Activated CD4-positive, alpha-beta memory T cell treated with anti-CD3 and anti-CD28 coated beads, Interleukin-2, amount 10 ng/mL, durations not matched to agents 7 days and 5 days (primary cell): ENCODE measurements at regions not wholly inside any gene's neighbourhood (a gene's known extent, or its start where the extent isn't known, plus 50 kb on each side); places are given as distances from the start of the nearest gene placed in this dataset.
"Not testable (repeated sequence)": the region's sequence is repeated elsewhere in the genome, so short reads cannot be mapped to it uniquely, and the experiment has no call there.

Source experiments
- CTCF ChIA-PET: fragments of 350-600 bp; sonication (Branson Sonifier 250); formaldehyde crosslinking; loops from one replicate; lab custom pipeline; 2021; ENCODE audit warnings: antibody characterized with exemption, inconsistent platforms; lab: Charles Lee
- POLR2A ChIA-PET: fragments of 350-600 bp; sonication (Branson Sonifier 250); formaldehyde crosslinking; loops from one replicate; lab custom pipeline; 2021; ENCODE audit warnings: antibody characterized with exemption; lab: Charles Lee
- DNase-seq: peaks from one replicate; pipeline ENCODE4 v3.0.0-alpha.2; 2020
- H3K27ac Mint-ChIP-seq: one replicate; pipeline ENCODE4 v1.8.0; 2021; ENCODE audit warnings: mild to moderate bottlenecking, mixed read lengths
- H3K27me3 Mint-ChIP-seq: one replicate; pipeline ENCODE4 v1.8.0; 2021; ENCODE audit warnings: mixed read lengths
- H3K36me3 Mint-ChIP-seq: one replicate; pipeline ENCODE4 v1.8.0; 2021; ENCODE audit warnings: low read depth, mixed read lengths
- H3K4me1 Mint-ChIP-seq: one replicate; pipeline ENCODE4 v1.8.0; 2021; ENCODE audit warnings: mixed read lengths
- H3K4me3 Mint-ChIP-seq: one replicate; pipeline ENCODE4 v1.8.0; 2021; ENCODE audit warnings: mild to moderate bottlenecking, mixed read lengths
- H3K9me3 Mint-ChIP-seq: one replicate; pipeline ENCODE4 v1.8.0; 2021; ENCODE audit warnings: mixed read lengths

GRCh38 chr2:44067012-44067790, 71.4 kb upstream of the LRPPRC start:
- CTCF ChIA-PET, DNase-seq, H3K4me1 Mint-ChIP-seq, H3K9me3 Mint-ChIP-seq, H3K4me3 Mint-ChIP-seq, H3K27ac Mint-ChIP-seq, POLR2A ChIA-PET, H3K36me3 Mint-ChIP-seq, H3K27me3 Mint-ChIP-seq: not testable (repeated sequence)

- H3K27ac Mint-ChIP-seq, POLR2A ChIA-PET, DNase-seq, H3K4me3 Mint-ChIP-seq, H3K9me3 Mint-ChIP-seq, H3K4me1 Mint-ChIP-seq, H3K27me3 Mint-ChIP-seq, CTCF ChIA-PET, H3K36me3 Mint-ChIP-seq: not testable (repeated sequence)
Measured at GRCh38 chr2:44067791-44068181, 72.0 kb upstream of the LRPPRC start.

GRCh38 chr2:44071454-44072046, 75.8 kb upstream of the LRPPRC start:
- POLR2A ChIA-PET, result interaction anchor here (0.8 kb wide), 1 partner anchor 70 kb away, joined by 4 read pairs; no protein-coding TSS in a partner anchor
- Mint-ChIP-seq H3K27me3 (peaks cover 3% of the 10 kb centered on the region), H3K4me1 (no peaks in the 10 kb centered on the region), H3K9me3 (no peaks in the 10 kb centered on the region), H3K36me3 (no peaks in the 10 kb centered on the region), H3K4me3 (no peak overlapping the region), H3K27ac (no peak overlapping the region)
- DNase-seq, result no peak
- CTCF ChIA-PET, result interaction anchor here (1.0 to 1.2 kb wide), 2 partner anchors 15 to 28 kb away, joined by 3 read pairs; no protein-coding TSS in a partner anchor

GRCh38 chr2:44073667-44074066, 77.9 kb upstream of the LRPPRC start:
- CTCF ChIA-PET, result interaction anchor here (0.7 kb wide), 1 partner anchor 29 kb away, joined by 4 read pairs; no protein-coding TSS in a partner anchor
- H3K4me1 Mint-ChIP-seq, H3K36me3 Mint-ChIP-seq, H3K9me3 Mint-ChIP-seq, H3K27ac Mint-ChIP-seq, H3K27me3 Mint-ChIP-seq, POLR2A ChIA-PET, H3K4me3 Mint-ChIP-seq, DNase-seq: not testable (repeated sequence)

GRCh38 chr2:44074795-44075194, 79.0 kb upstream of the LRPPRC start:
- POLR2A ChIA-PET, H3K4me1 Mint-ChIP-seq, DNase-seq, H3K36me3 Mint-ChIP-seq, H3K4me3 Mint-ChIP-seq, H3K27me3 Mint-ChIP-seq, H3K9me3 Mint-ChIP-seq, CTCF ChIA-PET, H3K27ac Mint-ChIP-seq: not testable (repeated sequence)

- no peaks in the 10 kb centered on the region for H3K36me3 Mint-ChIP-seq
- no peaks in the 10 kb centered on the region for H3K27me3 Mint-ChIP-seq
- H3K27ac Mint-ChIP-seq, result no peak overlapping the region
- DNase-seq, result no peak
- CTCF ChIA-PET, result no interaction called here
- no peak overlapping the region for H3K4me3 Mint-ChIP-seq
- H3K4me1 Mint-ChIP-seq, result no peaks in the 10 kb centered on the region
- POLR2A ChIA-PET, result no interaction called here
- no peaks in the 10 kb centered on the region for H3K9me3 Mint-ChIP-seq
Measured at GRCh38 chr2:44075541-44075940, 79.8 kb upstream of the LRPPRC start.

- H3K27ac Mint-ChIP-seq, result no peak overlapping the region
- H3K36me3 Mint-ChIP-seq, result no peaks in the 10 kb centered on the region
- no peaks in the 10 kb centered on the region for H3K9me3 Mint-ChIP-seq
- CTCF ChIA-PET, result interaction anchor here (0.6 to 1.8 kb wide), 2 partner anchors 14 to 34 kb away, joined by 3 to 8 read pairs; no protein-coding TSS in a partner anchor
- no peaks in the 10 kb centered on the region for H3K27me3 Mint-ChIP-seq
- DNase-seq, result no peak
- peaks cover 9% of the 10 kb centered on the region for H3K4me1 Mint-ChIP-seq
- no peak overlapping the region for H3K4me3 Mint-ChIP-seq
- POLR2A ChIA-PET, result no interaction called here
Measured at GRCh38 chr2:44077942-44078511, 82.2 kb upstream of the LRPPRC start.

- Mint-ChIP-seq H3K9me3 (no peaks in the 10 kb centered on the region), H3K27ac (no peak overlapping the region), H3K4me3 (no peak overlapping the region), H3K4me1 (peaks cover 9% of the 10 kb centered on the region), H3K36me3 (no peaks in the 10 kb centered on the region), H3K27me3 (no peaks in the 10 kb centered on the region)
- ChIA-PET CTCF (no interaction called here), POLR2A (no interaction called here)
- no peak for DNase-seq
Measured at GRCh38 chr2:44079686-44080085, 83.9 kb upstream of the LRPPRC start.

GRCh38 chr2:44083054-44083453, 85.6 kb upstream of the PPM1B start:
- CTCF ChIA-PET, result interaction anchor here (1.2 kb wide), 1 partner anchor 39 kb away, joined by 4 read pairs; no protein-coding TSS in a partner anchor
- no peak overlapping the region for H3K27ac Mint-ChIP-seq
- H3K36me3 Mint-ChIP-seq, result no peaks in the 10 kb centered on the region
- no peaks in the 10 kb centered on the region for H3K9me3 Mint-ChIP-seq
- no peak overlapping the region for H3K4me3 Mint-ChIP-seq
- POLR2A ChIA-PET, result no interaction called here
- peaks cover 17% of the 10 kb centered on the region for H3K4me1 Mint-ChIP-seq
- DNase-seq, result no peak
- no peaks in the 10 kb centered on the region for H3K27me3 Mint-ChIP-seq

GRCh38 chr2:44084850-44085249, 83.8 kb upstream of the PPM1B start:
- ChIA-PET POLR2A (no interaction called here), CTCF (interaction anchor here (1.2 to 1.6 kb wide), 2 partner anchors 159 to 259 kb away, joined by 4 read pairs; no protein-coding TSS in a partner anchor)
- DNase-seq, result no peak
- Mint-ChIP-seq H3K4me3 (no peak overlapping the region), H3K27me3 (no peaks in the 10 kb centered on the region), H3K9me3 (no peaks in the 10 kb centered on the region), H3K4me1 (peaks cover 19% of the 10 kb centered on the region), H3K27ac (no peak overlapping the region), H3K36me3 (no peaks in the 10 kb centered on the region)

GRCh38 chr2:44086629-44087028, 82.0 kb upstream of the PPM1B start:
- no peak overlapping the region for H3K4me3 Mint-ChIP-seq
- H3K27ac Mint-ChIP-seq, result no peak overlapping the region
- DNase-seq, result no peak
- H3K36me3 Mint-ChIP-seq, result no peaks in the 10 kb centered on the region
- POLR2A ChIA-PET, result interaction anchor here (2.5 kb wide), 1 partner anchor 83 kb away, joined by 6 read pairs; no protein-coding TSS in a partner anchor
- CTCF ChIA-PET, result interaction anchor here (0.6 to 1.1 kb wide), 8 partner anchors 14 to 311 kb away, joined by 3 to 5 read pairs (median 3); no protein-coding TSS in a partner anchor
- peaks cover 30% of the 10 kb centered on the region for H3K4me1 Mint-ChIP-seq
- no peaks in the 10 kb centered on the region for H3K27me3 Mint-ChIP-seq
- no peaks in the 10 kb centered on the region for H3K9me3 Mint-ChIP-seq

- POLR2A ChIA-PET, result interaction anchor here (1.5 to 2.5 kb wide), 2 partner anchors 80 to 82 kb away, joined by 3 to 6 read pairs; no protein-coding TSS in a partner anchor
- H3K36me3 Mint-ChIP-seq, result no peaks in the 10 kb centered on the region
Measured at GRCh38 chr2:44087036-44087713, 81.5 kb upstream of the PPM1B start.

More at GRCh38 chr2:44087036-44087713, 81.5 kb upstream of the PPM1B start:
- H3K4me1 Mint-ChIP-seq, result peaks cover 27% of the 10 kb centered on the region
- peak; percentile 86 for DNase-seq
- H3K4me3 Mint-ChIP-seq, result peak overlapping the region; percentile 63
- CTCF ChIA-PET, result interaction anchor here (0.6 to 2.0 kb wide), 14 partner anchors 9 to 310 kb away, joined by 3 to 6 read pairs (median 3); partner anchors contain the start of genes CAMKMT, PPM1B and PREPL
- H3K9me3 Mint-ChIP-seq, result no peaks in the 10 kb centered on the region
- H3K27me3 Mint-ChIP-seq, result no peaks in the 10 kb centered on the region
- peak overlapping the region; percentile 70 for H3K27ac Mint-ChIP-seq
